CD4-positive, alpha-beta T cell treated with Interferon alpha-2 for 1 hour (primary cell): ENCODE measurements at regions not wholly inside any gene's neighbourhood (a gene's known extent, or its start where the extent isn't known, plus 50 kb on each side); places are given as distances from the start of the nearest gene placed in this dataset.
"Not testable (repeated sequence)": the region's sequence is repeated elsewhere in the genome, so short reads cannot be mapped to it uniquely, and the experiment has no call there.

Source experiments
- DNase-seq, 2 donors: peaks; one replicate each; pipeline ENCODE4 v3.0.0-alpha.2; 2020 to 2022

GRCh38 chr5:167845952-167846351, 445.5 kb upstream of the WWC1 start:
- no peak for DNase-seq

- DNase-seq: no peak
Measured at GRCh38 chr5:167849874-167850273, 441.6 kb upstream of the WWC1 start.

- no peak for DNase-seq
Measured at GRCh38 chr5:167850911-167851310, 440.5 kb upstream of the WWC1 start.

- no peak for DNase-seq
Measured at GRCh38 chr5:167851416-167851815, 440.0 kb upstream of the WWC1 start.

- no peak for DNase-seq
Measured at GRCh38 chr5:167852515-167852914, 438.9 kb upstream of the WWC1 start.

GRCh38 chr5:167853421-167853820, 438.0 kb upstream of the WWC1 start:
- DNase-seq: no peak

GRCh38 chr5:167855818-167856217, 435.6 kb upstream of the WWC1 start:
- no peak for DNase-seq

GRCh38 chr5:167857321-167857720, 434.1 kb upstream of the WWC1 start:
- DNase-seq: no peak

- DNase-seq: not testable (repeated sequence)
Measured at GRCh38 chr5:167858186-167858855, 433.1 kb upstream of the WWC1 start.

GRCh38 chr5:167861129-167861927, 430.1 kb upstream of the WWC1 start:
- DNase-seq: no peak

- DNase-seq: no peak
Measured at GRCh38 chr5:167861928-167862426, 429.5 kb upstream of the WWC1 start.

GRCh38 chr5:167863883-167864282, 427.6 kb upstream of the WWC1 start:
- DNase-seq: no peak

- DNase-seq: no peak
Measured at GRCh38 chr5:167864801-167865200, 426.6 kb upstream of the WWC1 start.

- no peak for DNase-seq
Measured at GRCh38 chr5:167866797-167867196, 424.6 kb upstream of the WWC1 start.

- no peak for DNase-seq
Measured at GRCh38 chr5:167867281-167867680, 424.2 kb upstream of the WWC1 start.

- DNase-seq: no peak
Measured at GRCh38 chr5:167869125-167869524, 422.3 kb upstream of the WWC1 start.

GRCh38 chr5:167870055-167870454, 421.4 kb upstream of the WWC1 start:
- DNase-seq: no peak

- no peak for DNase-seq
Measured at GRCh38 chr5:167871091-167871490, 420.4 kb upstream of the WWC1 start.

GRCh38 chr5:167872791-167873190, 418.7 kb upstream of the WWC1 start:
- DNase-seq: no peak

GRCh38 chr5:167877114-167877722, 414.2 kb upstream of the WWC1 start:
- no peak for DNase-seq

- DNase-seq: no peak
Measured at GRCh38 chr5:167877924-167878323, 413.5 kb upstream of the WWC1 start.

GRCh38 chr5:167880420-167880819, 411.0 kb upstream of the WWC1 start:
- no peak for DNase-seq

- DNase-seq: no peak
Measured at GRCh38 chr5:167881041-167881440, 410.4 kb upstream of the WWC1 start.

- no peak for DNase-seq
Measured at GRCh38 chr5:167886196-167886595, 405.2 kb upstream of the WWC1 start.
